IPS DF 6.9 (cell line): ENCODE measurements at regions not wholly inside any gene's neighbourhood (a gene's known extent, or its start where the extent isn't known, plus 50 kb on each side); places are given as distances from the start of the nearest gene placed in this dataset.

ENCODE experiments used
- DNase-seq: peaks from one replicate; pipeline ENCODE4 v3.0.0-alpha.2; 2013; ENCODE audit warnings: low read depth, low spot score
- H3K27ac ChIP-seq: one replicate; pipeline ENCODE4 v1.5.1; 2013; ENCODE audit warnings: low read length, control low read depth
- H3K27me3 ChIP-seq: 2 replicates; pipeline ENCODE4 v1.6.1; 2013; ENCODE audit warnings: mild to moderate bottlenecking, low read length; ENCODE audit not compliant: control insufficient read depth, insufficient read depth
- H3K36me3 ChIP-seq: 2 replicates; pipeline ENCODE4 v1.6.1; 2013; ENCODE audit warnings: low read length; ENCODE audit not compliant: control insufficient read depth, insufficient read depth
- H3K4me1 ChIP-seq: 2 replicates; pipeline ENCODE4 v1.6.1; 2013; ENCODE audit warnings: low read length; ENCODE audit not compliant: control insufficient read depth, insufficient read depth
- H3K4me3 ChIP-seq: 2 replicates; pipeline ENCODE4 v1.5.1; 2013; ENCODE audit warnings: mild to moderate bottlenecking, low read length
- H3K9me3 ChIP-seq: 2 replicates; pipeline ENCODE4 v1.6.1; 2013; ENCODE audit warnings: low read length, inconsistent platforms; ENCODE audit not compliant: control insufficient read depth, insufficient read depth
- WGBS: extraction: QIAGEN DNeasy Blood & Tissue Kit; methylation state at CpG from one replicate; pipeline ENCODE4 v1.1.7; 2013; ENCODE audit warnings: mixed read lengths, missing lambda C conversion rate; ENCODE audit not compliant: insufficient read length, insufficient coverage; 5-methylcytosine and 5-hydroxymethylcytosine counted together

DNA sequence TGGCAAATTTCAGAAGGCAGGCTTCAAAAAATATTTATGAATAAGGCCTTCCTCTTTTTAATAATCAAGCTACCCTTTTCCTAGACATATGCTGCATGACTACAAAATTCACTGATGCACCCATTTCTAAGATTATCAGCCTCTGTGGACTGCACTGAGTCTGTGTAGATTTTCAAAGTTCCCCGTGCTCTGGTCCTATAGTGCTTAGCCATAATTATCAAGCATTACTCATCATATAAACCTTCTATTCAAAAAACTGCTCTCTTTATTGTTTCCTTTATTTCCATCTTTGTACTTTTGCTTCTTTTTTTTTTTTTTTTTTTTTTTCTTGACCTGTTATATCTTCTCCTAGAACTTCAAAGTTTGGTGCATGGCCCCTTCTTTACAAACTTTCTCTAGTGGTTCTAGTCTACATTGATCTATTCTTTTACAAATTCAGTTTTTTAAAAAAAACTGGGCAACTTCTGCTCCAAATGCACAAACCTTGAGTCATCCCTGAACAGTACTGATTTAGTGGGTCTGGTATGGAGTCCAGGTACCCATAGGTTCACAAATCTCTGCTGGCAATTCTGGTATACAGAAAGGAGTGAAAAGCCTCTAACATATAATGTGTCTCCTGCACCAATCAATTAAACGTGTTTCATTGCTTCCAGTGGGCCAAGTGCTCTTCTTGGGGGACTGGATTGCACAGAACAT, 481.9 kb downstream of the NUP35 start:
- Histone ChIP-seq H3K4me3 (no peak overlapping the region), H3K9me3 (no peaks in the 10 kb centered on the region), H3K4me1 (no peaks in the 10 kb centered on the region), H3K27me3 (no peaks in the 10 kb centered on the region), H3K36me3 (no peaks in the 10 kb centered on the region), H3K27ac (no peak overlapping the region)
- WGBS, result no CpG with 5 or more reads among the region's 2 CpGs
- DNase-seq, result no peak

DNA sequence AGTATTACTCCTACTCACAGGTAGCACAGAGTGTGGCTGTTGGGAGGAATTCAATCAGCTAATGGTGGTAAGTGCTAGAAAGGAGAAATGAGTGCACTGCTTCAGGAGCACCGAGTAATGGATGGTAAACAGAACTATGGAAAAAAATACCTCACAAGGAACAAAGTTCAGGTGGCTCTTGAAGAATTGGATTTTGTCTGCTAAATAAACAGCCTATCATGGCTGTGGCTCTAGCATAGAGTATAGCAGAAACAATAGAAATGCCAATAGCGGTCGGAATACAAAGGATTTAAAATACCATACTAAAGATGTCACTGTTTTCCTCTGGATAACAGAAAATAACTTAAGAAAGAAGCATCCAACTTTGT, 482.5 kb downstream of the NUP35 start:
- Histone ChIP-seq H3K27ac (no peak overlapping the region), H3K9me3 (no peaks in the 10 kb centered on the region), H3K4me3 (no peak overlapping the region), H3K4me1 (no peaks in the 10 kb centered on the region), H3K27me3 (no peaks in the 10 kb centered on the region), H3K36me3 (no peaks in the 10 kb centered on the region)
- WGBS, result no CpG with 5 or more reads among the region's 3 CpGs
- DNase-seq, result no peak

DNA sequence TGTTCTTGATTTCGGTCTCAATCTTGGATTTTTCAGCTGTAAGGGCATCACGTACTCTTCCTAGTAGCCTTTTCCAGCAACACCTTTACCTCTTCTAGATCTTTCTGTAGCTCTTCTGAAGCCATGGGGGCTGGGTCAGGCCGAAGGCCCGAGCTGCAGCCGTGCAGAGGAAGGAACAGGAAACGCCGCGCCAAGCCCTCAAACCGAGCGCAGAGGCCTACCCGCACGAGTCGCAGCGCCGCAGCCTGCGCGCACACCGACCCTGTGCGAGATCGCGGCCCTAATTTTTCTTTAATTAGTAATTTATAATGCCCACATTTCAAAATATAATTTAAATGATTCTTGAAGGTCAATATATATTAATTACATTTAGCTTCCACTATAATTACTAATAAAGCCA, 483.8 kb downstream of the NUP35 start:
- Histone ChIP-seq H3K9me3 (no peaks in the 10 kb centered on the region), H3K27me3 (no peaks in the 10 kb centered on the region), H3K36me3 (no peaks in the 10 kb centered on the region), H3K27ac (no peak overlapping the region), H3K4me3 (no peak overlapping the region), H3K4me1 (no peaks in the 10 kb centered on the region)
- no CpG with 5 or more reads among the region's 21 CpGs for WGBS
- no peak for DNase-seq

DNA sequence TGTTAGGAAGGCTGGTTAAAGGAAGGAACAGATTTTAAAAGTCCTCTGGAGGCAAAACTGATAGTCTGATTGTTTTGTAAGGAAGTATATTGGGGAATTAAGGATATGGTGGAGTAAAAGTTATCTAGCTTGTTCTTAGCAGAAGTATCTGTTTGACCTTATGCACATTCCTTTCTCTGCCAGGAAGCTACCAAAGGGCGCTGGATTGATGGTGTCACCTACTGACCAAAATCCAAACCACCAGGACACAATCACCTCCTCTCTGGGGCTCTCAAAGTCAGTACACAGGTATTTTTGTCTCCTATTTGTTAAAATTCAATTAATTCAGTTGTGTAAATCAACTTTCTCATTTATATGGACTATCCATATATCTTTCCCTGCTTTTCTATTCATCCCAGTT, 484.5 kb downstream of the NUP35 start:
- no peaks in the 10 kb centered on the region for H3K4me1 ChIP-seq
- no peaks in the 10 kb centered on the region for H3K36me3 ChIP-seq
- H3K27ac ChIP-seq, result no peak overlapping the region
- no peak overlapping the region for H3K4me3 ChIP-seq
- H3K27me3 ChIP-seq, result no peaks in the 10 kb centered on the region
- no peaks in the 10 kb centered on the region for H3K9me3 ChIP-seq
- WGBS, result no CpG with 5 or more reads among the region's 1 CpG
- no peak for DNase-seq

DNA sequence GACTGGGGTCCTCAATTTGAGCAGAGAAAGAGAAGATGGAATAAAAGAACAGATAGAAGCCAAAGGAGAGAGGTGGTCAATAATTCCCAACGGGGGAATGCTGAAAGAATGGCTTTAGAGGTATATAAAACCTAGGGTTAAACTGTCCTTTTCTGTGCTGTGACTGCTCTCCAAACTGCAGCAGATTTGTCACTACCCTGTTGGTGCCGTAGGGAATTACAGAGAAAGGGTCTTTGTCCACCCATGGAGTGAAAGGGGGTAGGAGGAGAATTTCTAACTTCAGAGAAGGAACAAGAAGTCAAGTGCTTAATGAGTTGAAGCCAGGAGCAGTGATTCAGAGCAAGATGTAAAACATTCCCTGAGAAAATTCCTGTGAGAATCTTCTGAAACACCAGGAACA, 486.5 kb downstream of the NUP35 start:
- no CpG with 5 or more reads among the region's 2 CpGs for WGBS

DNA sequence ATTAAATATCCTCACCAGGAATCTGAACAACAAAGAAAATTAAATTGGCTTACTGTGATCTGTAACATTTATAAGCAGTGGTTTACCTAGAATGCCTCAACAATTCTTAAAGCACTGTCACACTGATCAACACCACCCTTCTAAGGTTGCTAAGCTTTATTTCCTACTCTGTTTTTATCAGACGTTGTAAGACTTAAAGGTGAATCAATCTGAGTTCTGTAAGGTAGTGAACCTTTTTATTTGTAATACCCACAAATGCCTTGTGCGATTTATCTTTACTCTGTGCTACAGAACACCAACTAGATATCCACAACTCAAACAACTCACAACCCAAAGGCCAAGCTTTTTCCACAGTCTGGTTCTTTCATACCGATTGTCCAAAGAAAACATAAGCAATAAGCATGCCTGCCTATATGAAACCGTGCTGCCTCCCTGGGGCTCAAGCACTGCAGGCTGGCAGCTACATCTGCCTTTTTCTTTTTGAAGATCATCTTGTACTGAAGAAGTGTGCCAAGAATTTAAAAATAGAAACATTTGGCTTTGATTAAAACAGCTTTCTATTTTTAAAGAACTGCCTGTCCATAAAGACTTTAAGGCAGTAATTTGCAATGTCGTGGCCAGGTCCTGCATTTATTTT, 490.7 kb downstream of the NUP35 start:
- WGBS, result no CpG with 5 or more reads among the region's 5 CpGs
- no peak overlapping the region for H3K27ac ChIP-seq
- H3K4me1 ChIP-seq, result no peaks in the 10 kb centered on the region
- no peaks in the 10 kb centered on the region for H3K9me3 ChIP-seq
- no peaks in the 10 kb centered on the region for H3K27me3 ChIP-seq
- no peak for DNase-seq
- H3K36me3 ChIP-seq, result no peaks in the 10 kb centered on the region
- no peak overlapping the region for H3K4me3 ChIP-seq

More for the DNA sequence above, 486.5 kb downstream of the NUP35 start:
- Histone ChIP-seq H3K4me1 (no peaks in the 10 kb centered on the region), H3K27ac (no peak overlapping the region), H3K36me3 (no peaks in the 10 kb centered on the region), H3K9me3 (no peaks in the 10 kb centered on the region), H3K27me3 (no peaks in the 10 kb centered on the region), H3K4me3 (no peak overlapping the region)
- DNase-seq, result no peak

DNA sequence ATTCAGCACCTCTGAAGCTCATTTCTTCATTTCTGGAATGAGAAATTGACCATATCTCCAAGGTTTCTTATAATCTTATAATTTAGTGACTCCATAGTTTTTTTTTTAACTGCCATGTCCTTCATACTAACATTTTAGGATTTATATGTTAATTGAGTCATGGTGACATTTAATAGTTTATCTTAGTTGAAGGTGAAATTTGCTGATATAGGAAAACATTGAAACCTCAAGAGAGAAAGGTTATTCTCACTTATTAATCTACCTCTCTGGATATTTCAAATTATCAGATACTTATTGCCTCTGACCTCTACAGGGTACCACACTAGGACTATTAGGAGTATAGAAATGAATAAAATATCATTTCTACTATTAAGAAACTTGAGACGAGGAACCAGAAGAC, 499.0 kb downstream of the NUP35 start:
- H3K4me1 ChIP-seq, result no peaks in the 10 kb centered on the region
- no peak for DNase-seq
- no peaks in the 10 kb centered on the region for H3K9me3 ChIP-seq
- no peak overlapping the region for H3K4me3 ChIP-seq
- no CpG with 5 or more reads among the region's 1 CpG for WGBS
- H3K27ac ChIP-seq, result no peak overlapping the region
- no peaks in the 10 kb centered on the region for H3K36me3 ChIP-seq
- H3K27me3 ChIP-seq, result no peaks in the 10 kb centered on the region

DNA sequence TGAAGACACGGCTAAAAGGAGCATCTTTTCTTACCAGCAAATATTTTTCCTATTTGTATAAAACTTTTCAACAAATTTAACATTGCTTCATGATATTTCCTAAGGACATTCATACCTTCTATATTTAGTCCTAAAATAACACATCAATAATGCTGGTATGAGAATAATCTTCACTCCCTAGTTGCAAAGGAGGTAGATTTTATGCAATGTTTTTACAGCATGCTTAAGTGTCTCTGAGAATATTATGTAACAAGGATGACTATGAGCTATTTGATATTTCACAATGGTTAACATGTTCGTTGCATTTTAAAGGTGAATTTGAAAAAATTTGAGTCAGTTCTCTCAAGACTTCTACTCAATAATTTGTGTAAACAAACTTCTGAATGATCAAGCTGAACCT, 506.7 kb downstream of the NUP35 start:
- WGBS, result no CpG with 5 or more reads among the region's 2 CpGs
- no peaks in the 10 kb centered on the region for H3K4me1 ChIP-seq
- H3K9me3 ChIP-seq, result no peaks in the 10 kb centered on the region
- no peak for DNase-seq
- H3K27ac ChIP-seq, result no peak overlapping the region
- H3K4me3 ChIP-seq, result no peak overlapping the region
- H3K36me3 ChIP-seq, result no peaks in the 10 kb centered on the region
- no peaks in the 10 kb centered on the region for H3K27me3 ChIP-seq

DNA sequence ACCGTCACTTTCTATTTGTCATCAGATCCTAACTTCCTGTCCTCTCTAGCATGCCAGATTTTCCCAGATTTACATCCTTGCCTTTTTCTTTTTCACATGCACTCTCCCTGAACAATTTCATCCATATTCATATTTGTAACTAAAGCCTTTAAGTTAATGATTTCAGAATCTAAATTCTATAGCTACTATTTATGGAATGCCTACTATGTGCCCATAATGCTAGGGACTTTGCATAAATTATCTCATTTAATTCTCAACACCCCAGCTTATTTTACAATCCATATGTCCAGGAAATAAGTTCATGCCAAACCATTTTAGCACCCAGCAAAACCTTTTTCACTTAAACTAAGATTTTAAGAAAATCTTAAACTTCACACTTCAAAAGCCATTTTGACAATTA, 531.9 kb downstream of the NUP35 start:
- Histone ChIP-seq H3K9me3 (no peaks in the 10 kb centered on the region), H3K4me3 (no peak overlapping the region), H3K36me3 (no peaks in the 10 kb centered on the region), H3K27me3 (no peaks in the 10 kb centered on the region), H3K27ac (no peak overlapping the region), H3K4me1 (no peaks in the 10 kb centered on the region)
- no peak for DNase-seq
- no CpG with 5 or more reads among the region's 1 CpG for WGBS

DNA sequence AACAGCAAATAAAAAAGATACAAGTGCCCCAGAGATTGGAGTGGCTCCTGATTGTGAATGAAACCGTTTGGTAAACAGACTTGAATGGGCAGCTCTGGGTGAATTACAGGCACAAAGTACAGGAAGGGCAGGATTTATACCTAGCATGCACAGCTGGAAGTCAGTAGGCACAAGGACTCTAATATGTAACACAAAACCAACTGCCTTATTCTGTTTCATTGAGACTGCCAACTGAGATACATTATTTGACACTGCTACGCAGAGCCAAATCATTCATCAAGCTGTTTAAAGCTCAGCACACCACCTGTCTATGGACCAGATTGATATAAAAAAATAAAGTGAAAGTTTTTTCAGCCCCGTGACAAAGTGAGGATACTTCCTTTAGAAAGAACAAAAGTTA, 541.2 kb downstream of the NUP35 start:
- Histone ChIP-seq H3K27ac (no peak overlapping the region), H3K4me1 (no peaks in the 10 kb centered on the region; the same call in none of the 2 replicates), H3K9me3 (no peaks in the 10 kb centered on the region), H3K36me3 (no peaks in the 10 kb centered on the region), H3K27me3 (no peaks in the 10 kb centered on the region), H3K4me3 (no peak overlapping the region)
- no peak for DNase-seq
- no CpG with 5 or more reads among the region's 3 CpGs for WGBS

DNA sequence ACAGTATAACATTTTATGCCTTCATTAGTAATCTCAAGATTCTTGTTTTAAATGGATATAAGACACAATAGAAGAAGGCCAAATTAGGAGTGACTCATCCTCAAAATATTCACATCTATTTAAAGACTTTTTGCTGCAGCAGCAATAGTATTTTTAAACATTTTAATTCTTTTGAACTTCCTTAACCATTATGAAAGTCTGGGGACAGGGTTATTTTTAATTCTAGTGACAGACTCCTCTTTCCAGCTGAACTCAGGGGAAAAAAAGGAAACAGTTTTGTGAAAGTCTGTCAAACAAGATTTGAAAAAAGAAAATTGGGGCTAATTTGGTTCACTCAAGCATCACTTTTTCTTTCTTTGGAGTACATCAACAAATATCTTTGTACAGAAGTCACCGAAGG, 541.8 kb downstream of the NUP35 start:
- Histone ChIP-seq H3K4me3 (no peak overlapping the region), H3K4me1 (no peaks in the 10 kb centered on the region; the same call in none of the 2 replicates), H3K27ac (no peak overlapping the region), H3K9me3 (no peaks in the 10 kb centered on the region), H3K27me3 (no peaks in the 10 kb centered on the region), H3K36me3 (no peaks in the 10 kb centered on the region)
- no peak for DNase-seq
- WGBS, result no CpG with 5 or more reads among the region's 1 CpG
